PC-3 (cell line): ENCODE measurements at regions not wholly inside any gene's neighbourhood (a gene's known extent, or its start where the extent isn't known, plus 50 kb on each side); places are given as distances from the start of the nearest gene placed in this dataset.
A peak's percentile ranks its signal among the peaks of the same experiment; 100 is the strongest.

Experiments used
- ATAC-seq: fragments of 200-7000 bp; cut with Tn5 transposase; 2 replicates; pipeline ENCODE4 v1.9.1; 2020; ENCODE audit warnings: mild to moderate bottlenecking, moderate library complexity
- BruUV-seq: library from RNA; stranded (reverse); fragments of 400-500 nt; replicated peaks from 2 replicates; lab custom pipeline; 2021; lab: Mats Ljungman, UMichigan
- CTCF ChIA-PET: fragments of 300-600 bp; sonication (Branson Sonifier 250); formaldehyde crosslinking; loops from one replicate; lab custom pipeline; 2022; ENCODE audit warnings: antibody characterized with exemption; lab: Charles Lee
- POLR2A ChIA-PET: fragments of 300-600 bp; sonication (Branson Sonifier 250); formaldehyde crosslinking; loops from one replicate; lab custom pipeline; 2022; ENCODE audit warnings: antibody characterized with exemption; ENCODE audit not compliant: unreplicated experiment; lab: Charles Lee
- DNase-seq: peaks from one replicate; pipeline ENCODE4 v3.0.0-alpha.2; 2015
- H2AFZ ChIP-seq: fragments of 300-600 bp; sonication (generic); 2 replicates; pipeline ENCODE4 v1.6.0; 2016; ENCODE audit warnings: antibody characterized with exemption, low read length
- H3F3A ChIP-seq: fragments of 300-600 bp; sonication (generic); one replicate; pipeline ENCODE4 v1.6.0; 2017; ENCODE audit warnings: antibody characterized with exemption, low read length, control low read depth, mild to moderate bottlenecking; ENCODE audit not compliant: unreplicated experiment
- H3K27ac ChIP-seq: fragments of 300-600 bp; sonication (generic); 2 replicates; pipeline ENCODE4 v1.5.1; 2016; ENCODE audit warnings: mild to moderate bottlenecking, low read length
- H3K27me3 ChIP-seq: fragments of 300-600 bp; sonication (generic); 2 replicates; pipeline ENCODE4 v1.6.1; 2016; ENCODE audit warnings: low read length, mixed read lengths
- H3K36me3 ChIP-seq: fragments of 300-600 bp; sonication (generic); 2 replicates; pipeline ENCODE4 v1.6.1; 2016; ENCODE audit warnings: low read depth, mixed run types, low read length, mixed read lengths
- H3K4me1 ChIP-seq: fragments of 300-600 bp; sonication (generic); 2 replicates; pipeline ENCODE4 v1.5.1; 2016; ENCODE audit warnings: low read length; ENCODE audit not compliant: insufficient read depth
- H3K4me2 ChIP-seq: fragments of 300-600 bp; sonication (generic); 2 replicates; pipeline ENCODE4 v1.6.0; 2016; ENCODE audit warnings: low read length
- H3K4me3 ChIP-seq: fragments of 300-600 bp; sonication (generic); 2 replicates; pipeline ENCODE4 v1.5.1; 2016; ENCODE audit warnings: mild to moderate bottlenecking, low read length, mixed read lengths
- H3K79me2 ChIP-seq: fragments of 300-600 bp; sonication (generic); 2 replicates; pipeline ENCODE4 v1.6.1; 2017; ENCODE audit warnings: low read length, mixed read lengths
- H3K9ac ChIP-seq: fragments of 300-600 bp; sonication (generic); 2 replicates; pipeline ENCODE4 v1.6.0; 2016; ENCODE audit warnings: mild to moderate bottlenecking, low read length
- H3K9me2 ChIP-seq: fragments of 300-600 bp; sonication (generic); replicated peaks from 2 replicates; pipeline ENCODE4 v1.6.1; 2016; ENCODE audit warnings: mixed run types, low read length, mixed read lengths
- H3K9me3 ChIP-seq: fragments of 300-600 bp; sonication (generic); 2 replicates; pipeline ENCODE4 v1.6.1; 2016; ENCODE audit warnings: low read length, mixed read lengths
- H4K20me1 ChIP-seq: fragments of 300-600 bp; sonication (generic); 2 replicates; pipeline ENCODE4 v1.6.1; 2016; ENCODE audit warnings: low read length, mixed read lengths
- CTCF ChIP-seq: fragments of 300-600 bp; sonication (generic); conservative IDR thresholded peaks from 2 replicates; pipeline ENCODE4 v1.5.1; 2017; ENCODE audit warnings: antibody characterized with exemption, low read depth, mild to moderate bottlenecking, low read length
- EZH2 ChIP-seq: fragments of 300-600 bp; sonication (generic); IDR thresholded peaks from one replicate; pipeline ENCODE4 v1.6.1; 2017; ENCODE audit warnings: antibody characterized with exemption, mild to moderate bottlenecking, low read length; ENCODE audit not compliant: unreplicated experiment
- EZH2phosphoT487 ChIP-seq: fragments of 300-600 bp; sonication (generic); IDR thresholded peaks from 2 replicates; pipeline ENCODE4 v1.6.1; 2018; ENCODE audit warnings: mild to moderate bottlenecking, antibody characterized with exemption, low read length, borderline replicate concordance
- intact Hi-C: fragments of 100-400 bp; cut with micrococcal nuclease; formaldehyde crosslinking; loops from 2 replicates; pipeline ENCODE4 v1.9.0; 2023

DNA sequence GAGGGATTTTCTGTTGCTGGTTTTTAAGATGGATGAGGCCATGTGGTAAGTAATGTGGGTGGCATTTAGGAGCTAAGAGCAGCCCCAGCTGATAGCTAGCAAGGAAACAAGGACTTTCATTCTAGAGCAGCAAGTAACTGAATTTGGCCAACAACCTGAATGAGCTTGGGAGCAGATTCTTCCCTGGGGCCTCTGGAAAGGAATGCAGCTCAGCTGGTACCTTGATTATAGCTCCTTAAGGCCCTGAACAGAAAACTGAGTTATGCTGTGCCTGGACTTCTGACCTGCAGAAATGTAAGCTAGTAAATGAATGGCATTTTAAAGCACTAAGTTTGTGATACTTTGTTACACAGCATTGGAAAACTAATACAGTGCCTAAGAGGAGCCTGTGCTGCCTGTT, 565.5 kb downstream of the PDCD6IP start:
- BruUV-seq, result no TSS peak
- intact Hi-C loops, result no loop called here
- Histone ChIP-seq H3K36me3 (no peaks in the 10 kb centered on the region), H2AFZ (no peak overlapping the region), H3K4me3 (no peak overlapping the region), H3K27ac (no peak overlapping the region), H3F3A (no peaks in the 10 kb centered on the region), H3K4me2 (no peak overlapping the region), H3K9me3 (peaks cover 16% of the 10 kb centered on the region; the same call in 1 of the 2 replicates), H3K27me3 (no peaks in the 10 kb centered on the region), H3K4me1 (no peaks in the 10 kb centered on the region), H3K9me2 (no peaks in the 10 kb centered on the region), H3K9ac (no peak overlapping the region), H3K79me2 (no peaks in the 10 kb centered on the region), H4K20me1 (no peaks in the 10 kb centered on the region)
- ATAC-seq (no peak), DNase-seq (no peak)
- ChIA-PET CTCF (no interaction called here), POLR2A (no interaction called here)
- TF ChIP-seq EZH2 (no peak), CTCF (no peak), EZH2phosphoT487 (no peak)

DNA sequence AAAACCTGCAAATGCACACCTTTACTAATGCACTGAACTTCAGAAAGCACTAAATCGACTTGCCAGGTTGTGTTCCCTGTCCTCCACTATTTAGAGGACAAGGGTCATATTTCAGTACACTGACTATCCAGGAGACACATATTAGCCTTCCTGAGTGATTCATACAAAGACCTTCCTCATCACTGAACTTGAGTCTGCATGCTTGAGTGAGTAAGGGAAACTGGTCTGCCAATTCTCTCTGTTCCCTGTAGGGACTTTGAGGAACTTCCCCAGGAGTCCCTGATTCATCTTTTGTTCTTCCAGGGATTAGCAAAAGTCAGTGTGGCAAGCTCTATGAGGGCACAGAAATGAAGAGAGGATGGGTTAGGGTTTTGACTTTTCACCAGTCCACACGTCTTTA, 565.9 kb downstream of the PDCD6IP start:
- no TSS peak for BruUV-seq
- H3K9ac ChIP-seq, result no peak overlapping the region
- no peaks in the 10 kb centered on the region for H4K20me1 ChIP-seq
- H3K9me3 ChIP-seq, result peaks cover 16% of the 10 kb centered on the region; the same call in 1 of the 2 replicates
- no peaks in the 10 kb centered on the region for H3K79me2 ChIP-seq
- H3K4me1 ChIP-seq, result no peaks in the 10 kb centered on the region
- TF ChIP-seq CTCF, result no peak
- TF ChIP-seq EZH2, result no peak
- no peak for TF ChIP-seq EZH2phosphoT487
- H3K27ac ChIP-seq, result no peak overlapping the region
- no peak overlapping the region for H2AFZ ChIP-seq
- no peaks in the 10 kb centered on the region for H3F3A ChIP-seq
- DNase-seq (peak; percentile 28), ATAC-seq (no peak)
- no peaks in the 10 kb centered on the region for H3K9me2 ChIP-seq
- ChIA-PET CTCF (no interaction called here), POLR2A (no interaction called here)
- intact Hi-C loops, result no loop called here
- no peaks in the 10 kb centered on the region for H3K36me3 ChIP-seq
- no peaks in the 10 kb centered on the region for H3K27me3 ChIP-seq
- H3K4me2 ChIP-seq, result no peak overlapping the region
- no peak overlapping the region for H3K4me3 ChIP-seq

GRCh38 chr3:34365231-34365630, 566.8 kb downstream of the PDCD6IP start:
- ChIA-PET POLR2A (no interaction called here), CTCF (no interaction called here)
- no peaks in the 10 kb centered on the region for H3K27me3 ChIP-seq
- H3K4me2 ChIP-seq, result no peak overlapping the region
- no TSS peak for BruUV-seq
- peaks cover 16% of the 10 kb centered on the region; the same call in 1 of the 2 replicates for H3K9me3 ChIP-seq
- ATAC-seq (no peak), DNase-seq (no peak)
- no peaks in the 10 kb centered on the region for H3K79me2 ChIP-seq
- no peak overlapping the region for H2AFZ ChIP-seq
- H3K27ac ChIP-seq, result no peak overlapping the region
- H3K36me3 ChIP-seq, result no peaks in the 10 kb centered on the region
- no peaks in the 10 kb centered on the region for H4K20me1 ChIP-seq
- intact Hi-C loops, result no loop called here
- no peak overlapping the region for H3K9ac ChIP-seq
- H3K4me3 ChIP-seq, result no peak overlapping the region
- H3K4me1 ChIP-seq, result no peaks in the 10 kb centered on the region
- no peaks in the 10 kb centered on the region for H3F3A ChIP-seq
- no peaks in the 10 kb centered on the region for H3K9me2 ChIP-seq
- no peak for TF ChIP-seq CTCF
- TF ChIP-seq EZH2, result no peak
- no peak for TF ChIP-seq EZH2phosphoT487
